NCI-H460 (cell line): ENCODE measurements at regions not wholly inside any gene's neighbourhood (a gene's known extent, or its start where the extent isn't known, plus 50 kb on each side); places are given as distances from the start of the nearest gene placed in this dataset.
A peak's percentile ranks its signal among the peaks of the same experiment; 100 is the strongest.

Source experiments
- DNase-seq: peaks from one replicate; pipeline ENCODE4 v3.0.0-alpha.2; 2016; ENCODE audit warnings: low read depth; ENCODE audit errors: extremely low read depth

- no peak for DNase-seq
These were observed 80.5 kb upstream of the DYRK2 start for GRCh38 chr12:67568055-67568454.

GRCh38 chr12:67572492-67572891, 76.1 kb upstream of the DYRK2 start:
- DNase-seq: no peak

- no peak for DNase-seq
These were observed 75.0 kb upstream of the DYRK2 start for GRCh38 chr12:67573566-67573965.

- no peak for DNase-seq
These were observed 69.4 kb upstream of the DYRK2 start for GRCh38 chr12:67578976-67579661.

- no peak for DNase-seq
These were observed 68.9 kb upstream of the DYRK2 start for GRCh38 chr12:67579662-67580003.

GRCh38 chr12:67582238-67582834, 66.2 kb upstream of the DYRK2 start:
- no peak for DNase-seq

- DNase-seq: no peak
These were observed 65.7 kb upstream of the DYRK2 start for GRCh38 chr12:67582844-67583243.

- no peak for DNase-seq
These were observed 61.6 kb upstream of the DYRK2 start for GRCh38 chr12:67586951-67587350.

- DNase-seq: no peak
These were observed 59.5 kb upstream of the DYRK2 start for GRCh38 chr12:67589078-67589477.

- no peak for DNase-seq
These were observed 58.3 kb upstream of the DYRK2 start for GRCh38 chr12:67590149-67590790.

- no peak for DNase-seq
These were observed 56.1 kb upstream of the DYRK2 start for GRCh38 chr12:67592228-67593011.

- no peak for DNase-seq
These were observed 55.5 kb upstream of the DYRK2 start for GRCh38 chr12:67593041-67593440.

- no peak for DNase-seq
These were observed 54.8 kb upstream of the DYRK2 start for GRCh38 chr12:67593461-67594330.

GRCh38 chr12:67594888-67595287, 53.7 kb upstream of the DYRK2 start:
- peak; percentile 16 for DNase-seq

- no peak for DNase-seq
These were observed 53.2 kb upstream of the DYRK2 start for GRCh38 chr12:67595365-67595764.

GRCh38 chr12:67598598-67598997, 49.9 kb upstream of the DYRK2 start:
- no peak for DNase-seq
